ENCODE measurements at regions not wholly inside any gene's neighbourhood (a gene's known extent, or its start where the extent isn't known, plus 50 kb on each side); places are given as distances from the start of the nearest gene placed in this dataset.

DNA sequence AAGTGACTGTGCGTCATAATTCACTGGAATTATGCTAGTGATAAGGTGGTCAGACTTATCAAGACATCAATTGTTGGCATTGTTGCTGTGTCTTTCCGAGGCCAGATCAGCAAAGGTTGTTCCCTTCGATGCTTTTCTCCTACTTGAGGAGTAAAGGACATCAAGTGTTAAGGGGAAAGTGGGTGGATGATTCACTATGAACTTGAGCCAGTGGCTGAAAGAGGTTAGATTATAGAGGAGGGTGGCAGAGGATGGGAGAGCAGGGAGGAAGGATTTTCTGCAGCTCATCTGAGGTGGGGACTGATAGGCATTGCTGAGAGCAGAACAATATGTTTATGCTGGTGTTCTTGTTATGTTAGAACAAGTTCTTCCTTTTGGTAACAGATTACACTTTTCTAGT lies 131.4 kb upstream of the AGR3 start:
- H2AK5ac ChIP-seq (ENCODE audit: insufficient read length, low read length): no peak overlapping the region
- Mint-ChIP-seq H3K27ac (no peak overlapping the region), H3K4me1 (no peaks in the 10 kb centered on the region), H3K9me3 (no peaks in the 10 kb centered on the region), H3K27me3 (ENCODE audit: low read depth) (no peaks in the 10 kb centered on the region), H3K4me3 (no peak overlapping the region), H3K36me3 (ENCODE audit: insufficient read depth in 1 of 3, low read depth in 3 of 3) (no peaks in the 10 kb centered on the region)
- H3T11ph ChIP-seq (ENCODE audit: low read length): no peak overlapping the region
- no peak overlapping the region for H3K27ac ChIP-seq (ENCODE audit: insufficient read length, low read depth, low read length)
- TF ChIP-seq, protein P1, sequence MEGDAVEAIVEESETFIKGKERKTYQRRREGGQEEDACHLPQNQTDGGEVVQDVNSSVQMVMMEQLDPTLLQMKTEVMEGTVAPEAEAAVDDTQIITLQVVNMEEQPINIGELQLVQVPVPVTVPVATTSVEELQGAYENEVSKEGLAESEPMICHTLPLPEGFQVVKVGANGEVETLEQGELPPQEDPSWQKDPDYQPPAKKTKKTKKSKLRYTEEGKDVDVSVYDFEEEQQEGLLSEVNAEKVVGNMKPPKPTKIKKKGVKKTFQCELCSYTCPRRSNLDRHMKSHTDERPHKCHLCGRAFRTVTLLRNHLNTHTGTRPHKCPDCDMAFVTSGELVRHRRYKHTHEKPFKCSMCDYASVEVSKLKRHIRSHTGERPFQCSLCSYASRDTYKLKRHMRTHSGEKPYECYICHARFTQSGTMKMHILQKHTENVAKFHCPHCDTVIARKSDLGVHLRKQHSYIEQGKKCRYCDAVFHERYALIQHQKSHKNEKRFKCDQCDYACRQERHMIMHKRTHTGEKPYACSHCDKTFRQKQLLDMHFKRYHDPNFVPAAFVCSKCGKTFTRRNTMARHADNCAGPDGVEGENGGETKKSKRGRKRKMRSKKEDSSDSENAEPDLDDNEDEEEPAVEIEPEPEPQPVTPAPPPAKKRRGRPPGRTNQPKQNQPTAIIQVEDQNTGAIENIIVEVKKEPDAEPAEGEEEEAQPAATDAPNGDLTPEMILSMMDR (conservative IDR thresholded peaks at IDR 0.05): no peak
- H2BK120ac ChIP-seq (ENCODE audit: low read depth, low read length, poor library complexity, severe bottlenecking): no peak overlapping the region
- H3K56ac ChIP-seq (ENCODE audit: insufficient read length, low read depth, low read length): no peak overlapping the region
- no peak overlapping the region for H3K18ac ChIP-seq (ENCODE audit: insufficient read length, low read depth, low read length)
- H4K8ac ChIP-seq (replicated peaks; ENCODE audit: insufficient read length, low read depth, low read length): no peak overlapping the region
- H3K23me2 ChIP-seq (ENCODE audit: insufficient read length, low read depth, low read length, poor library complexity, severe bottlenecking): no peaks in the 10 kb centered on the region
- no peaks in the 10 kb centered on the region for H3K79me1 ChIP-seq (ENCODE audit: insufficient read depth, low read depth, low read length, poor library complexity, severe bottlenecking)
- no peak overlapping the region for H4K91ac ChIP-seq (ENCODE audit: insufficient read length, low read depth, low read length)
- no peak overlapping the region for H2BK12ac ChIP-seq (ENCODE audit: insufficient read length, low read depth, low read length)
- H3K4me1 ChIP-seq (ENCODE audit: insufficient read depth, low read length): no peaks in the 10 kb centered on the region
- no peak overlapping the region for H2AFZ ChIP-seq (ENCODE audit: low read length)
- H3K4ac ChIP-seq (ENCODE audit: low read depth, low read length): no peak overlapping the region
- no peak overlapping the region for H2BK15ac ChIP-seq (ENCODE audit: low read depth, low read length)
- DNase-seq: no peak
- no peak overlapping the region for H2BK20ac ChIP-seq (ENCODE audit: low read depth, low read length, poor library complexity, severe bottlenecking)
- H3K23ac ChIP-seq (ENCODE audit: insufficient read length, low read depth, low read length): no peak overlapping the region
- H3K14ac ChIP-seq (ENCODE audit: insufficient read depth, low read length): no peak overlapping the region
- no peaks in the 10 kb centered on the region for H3K9me3 ChIP-seq (ENCODE audit: control insufficient read depth, low read depth, low read length)
- no peaks in the 10 kb centered on the region for H3K27me3 ChIP-seq (ENCODE audit: insufficient read depth, low read length)
- no peaks in the 10 kb centered on the region for H4K20me1 ChIP-seq (ENCODE audit: control insufficient read depth, insufficient read depth, insufficient read length)
- no peak overlapping the region for H3K4me2 ChIP-seq (ENCODE audit: insufficient read depth, insufficient read length, low read length)
- no peak overlapping the region for H3K9ac ChIP-seq (ENCODE audit: extremely low read depth, insufficient read length, low read length)
- no peak overlapping the region for H4K5ac ChIP-seq (ENCODE audit: insufficient read length, low read depth, low read length)
- WGBS (ENCODE audit: extremely low coverage, insufficient read length, low lambda C conversion rate): no CpG with 5 or more reads among the region's 3 CpGs
- H3K79me2 ChIP-seq (ENCODE audit: insufficient read depth, low read length): no peaks in the 10 kb centered on the region
- H2BK5ac ChIP-seq (ENCODE audit: insufficient read length, low read length): no peak overlapping the region
